ENCODE measurements at regions not wholly inside any gene's neighbourhood (a gene's known extent, or its start where the extent isn't known, plus 50 kb on each side); places are given as distances from the start of the nearest gene placed in this dataset.

GRCh38 chr4:180706766-180707165 is 1536.4 kb upstream of the TENM3 start:
- DNase-seq, result no peak

GRCh38 chr4:180710628-180711337 is 1532.4 kb upstream of the TENM3 start:
- DNase-seq, result no peak

GRCh38 chr4:180717451-180718033 is 1525.7 kb upstream of the TENM3 start:
- no peak for DNase-seq

GRCh38 chr4:180721356-180721755 is 1521.8 kb upstream of the TENM3 start:
- no peak for DNase-seq

GRCh38 chr4:180726611-180727010 is 1516.6 kb upstream of the TENM3 start:
- DNase-seq, result no peak

- DNase-seq, result no peak
Observed at GRCh38 chr4:180727478-180727877, 1515.7 kb upstream of the TENM3 start.

- DNase-seq, result no peak
Observed at GRCh38 chr4:180734753-180735432, 1508.3 kb upstream of the TENM3 start.

- DNase-seq, result no peak
Observed at GRCh38 chr4:180741703-180742102, 1501.5 kb upstream of the TENM3 start.

- DNase-seq, result no peak
Observed at GRCh38 chr4:180745019-180745418, 1498.2 kb upstream of the TENM3 start.

- DNase-seq, result no peak
Observed at GRCh38 chr4:180751009-180751408, 1492.2 kb upstream of the TENM3 start.

- DNase-seq, result no peak
Observed at GRCh38 chr4:180757927-180758326, 1485.3 kb upstream of the TENM3 start.

- no peak for DNase-seq
Observed at GRCh38 chr4:180766045-180766444, 1477.2 kb upstream of the TENM3 start.

GRCh38 chr4:180766944-180767729 is 1476.1 kb upstream of the TENM3 start:
- DNase-seq, result no peak

GRCh38 chr4:180768610-180769009 is 1474.6 kb upstream of the TENM3 start:
- no peak for DNase-seq

GRCh38 chr4:180769791-180770190 is 1473.4 kb upstream of the TENM3 start:
- no peak for DNase-seq

GRCh38 chr4:180770265-180770664 is 1472.9 kb upstream of the TENM3 start:
- DNase-seq, result no peak

GRCh38 chr4:180784940-180785339 is 1458.3 kb upstream of the TENM3 start:
- no peak for DNase-seq

- DNase-seq, result no peak
Observed at GRCh38 chr4:180788729-180789128, 1454.5 kb upstream of the TENM3 start.

GRCh38 chr4:180789929-180790328 is 1453.3 kb upstream of the TENM3 start:
- no peak for DNase-seq

- DNase-seq, result no peak
Observed at GRCh38 chr4:180790471-180790870, 1452.7 kb upstream of the TENM3 start.

- no peak for DNase-seq
Observed at GRCh38 chr4:180792541-180792940, 1450.7 kb upstream of the TENM3 start.

- DNase-seq, result no peak
Observed at GRCh38 chr4:180794333-180794732, 1448.9 kb upstream of the TENM3 start.

- no peak for DNase-seq
Observed at GRCh38 chr4:180798036-180798577, 1445.1 kb upstream of the TENM3 start.
